ENCODE measurements at regions not wholly inside any gene's neighbourhood (a gene's known extent, or its start where the extent isn't known, plus 50 kb on each side); places are given as distances from the start of the nearest gene placed in this dataset.

DNA sequence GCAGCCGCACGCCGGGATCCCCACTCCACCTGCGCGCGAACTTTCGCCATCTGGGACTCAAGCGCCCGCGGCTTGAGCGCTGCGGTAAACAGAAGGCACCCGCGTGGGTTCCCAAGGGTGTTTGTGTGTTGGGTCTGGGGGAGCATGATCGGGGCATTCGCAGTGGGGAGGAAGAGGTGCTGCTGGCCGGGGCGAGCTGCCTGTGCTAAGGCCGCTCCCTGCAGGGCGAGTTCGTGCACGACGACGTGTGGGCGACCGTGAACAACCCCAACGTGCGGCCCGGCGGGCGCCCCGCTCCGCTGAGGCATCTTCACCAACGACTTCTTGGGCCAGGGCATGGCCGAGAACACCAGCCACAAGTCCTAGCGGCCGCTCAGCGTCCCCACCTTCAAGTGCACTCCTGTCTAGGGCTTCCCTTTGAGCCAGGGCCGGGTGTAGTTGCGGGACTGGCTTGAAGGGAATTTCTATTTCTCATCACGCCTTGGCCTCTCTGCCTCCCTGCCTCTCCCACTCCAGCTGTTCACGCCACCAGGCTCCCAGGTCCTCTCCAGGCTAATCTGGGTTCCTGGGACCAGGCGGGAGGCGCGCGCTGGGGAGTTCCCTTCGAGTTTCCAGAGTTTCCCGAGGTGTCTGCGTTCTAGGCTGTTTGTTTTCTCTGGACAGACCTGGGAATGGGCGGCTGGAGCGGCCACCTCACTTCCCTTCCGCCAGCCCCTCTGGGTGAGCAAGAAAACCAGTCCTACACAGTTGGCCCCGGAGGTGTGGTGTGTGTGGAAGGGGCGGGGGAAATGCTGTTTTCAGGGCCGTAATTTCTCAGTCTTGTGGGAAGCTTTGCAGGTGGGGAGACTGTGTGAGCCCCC, 417.8 kb upstream of the TMTC1 start:
- TF ChIP-seq POLR2A (IDR thresholded peaks at IDR 0.05) (no peak), POLR2AphosphoS5 (IDR thresholded peaks at IDR 0.05) (no peak)
- TF ChIP-seq, protein P1, sequence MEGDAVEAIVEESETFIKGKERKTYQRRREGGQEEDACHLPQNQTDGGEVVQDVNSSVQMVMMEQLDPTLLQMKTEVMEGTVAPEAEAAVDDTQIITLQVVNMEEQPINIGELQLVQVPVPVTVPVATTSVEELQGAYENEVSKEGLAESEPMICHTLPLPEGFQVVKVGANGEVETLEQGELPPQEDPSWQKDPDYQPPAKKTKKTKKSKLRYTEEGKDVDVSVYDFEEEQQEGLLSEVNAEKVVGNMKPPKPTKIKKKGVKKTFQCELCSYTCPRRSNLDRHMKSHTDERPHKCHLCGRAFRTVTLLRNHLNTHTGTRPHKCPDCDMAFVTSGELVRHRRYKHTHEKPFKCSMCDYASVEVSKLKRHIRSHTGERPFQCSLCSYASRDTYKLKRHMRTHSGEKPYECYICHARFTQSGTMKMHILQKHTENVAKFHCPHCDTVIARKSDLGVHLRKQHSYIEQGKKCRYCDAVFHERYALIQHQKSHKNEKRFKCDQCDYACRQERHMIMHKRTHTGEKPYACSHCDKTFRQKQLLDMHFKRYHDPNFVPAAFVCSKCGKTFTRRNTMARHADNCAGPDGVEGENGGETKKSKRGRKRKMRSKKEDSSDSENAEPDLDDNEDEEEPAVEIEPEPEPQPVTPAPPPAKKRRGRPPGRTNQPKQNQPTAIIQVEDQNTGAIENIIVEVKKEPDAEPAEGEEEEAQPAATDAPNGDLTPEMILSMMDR (IDR thresholded peaks at IDR 0.05), result peak in 1 of 4 experiments; percentile 20

All from gastroesophageal sphincter (tissue), 3 donors.